ENCODE measurements at regions not wholly inside any gene's neighbourhood (a gene's known extent, or its start where the extent isn't known, plus 50 kb on each side); places are given as distances from the start of the nearest gene placed in this dataset.

DNA sequence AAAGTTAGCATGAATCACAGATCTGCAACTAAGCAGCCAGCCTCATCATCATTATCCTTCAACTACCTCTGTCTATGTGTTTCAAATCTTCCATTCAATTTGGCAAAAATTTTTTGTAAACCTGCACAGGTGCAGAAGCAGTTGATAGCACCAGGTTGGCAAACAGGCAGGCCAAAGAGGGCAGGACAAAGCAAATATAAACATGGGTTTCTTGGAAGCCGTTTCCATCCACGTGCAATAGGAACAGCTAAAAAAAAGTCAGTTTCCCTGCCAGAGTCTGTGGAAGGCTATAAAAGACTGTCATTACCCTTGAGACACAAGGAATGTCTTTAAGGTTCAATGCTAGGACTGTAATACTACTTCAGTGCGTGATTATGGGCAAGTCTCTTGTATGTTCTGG, 253.2 kb downstream of the PDHA2 start:
- no peak for ATAC-seq
- no peak for DNase-seq (ENCODE audit: low read depth, low spot score)
- Histone ChIP-seq H3K36me3 (ENCODE audit: control insufficient read depth in 2 of 2, insufficient read depth in 2 of 2, low read length in 1 of 2) (no peaks in the 10 kb centered on the region), H3K4me1 (ENCODE audit: control insufficient read depth, insufficient read depth, low read length) (no peaks in the 10 kb centered on the region), H2AFZ (ENCODE audit: control insufficient read depth, low read depth, low read length) (no peak overlapping the region), H3K27me3 (replicated peaks in 1 of 2; ENCODE audit: control insufficient read depth in 2 of 2, insufficient read depth in 2 of 2, low read length in 1 of 2) (no peaks in the 10 kb centered on the region), H3K9ac (ENCODE audit: control insufficient read depth, insufficient read depth, low read length) (no peak overlapping the region), H3K79me2 (ENCODE audit: control insufficient read depth, insufficient read depth, low read length) (no peaks in the 10 kb centered on the region), H4K20me1 (ENCODE audit: control insufficient read depth, insufficient read depth) (no peaks in the 10 kb centered on the region), H3K4me3 (no peak overlapping the region), H3K9me3 (replicated peaks; ENCODE audit: control insufficient read depth, insufficient read depth, low read length) (no peaks in the 10 kb centered on the region), H3K27ac (ENCODE audit: control insufficient read depth, insufficient read depth) (no peak overlapping the region), H3K4me2 (ENCODE audit: control insufficient read depth, insufficient read depth) (no peak overlapping the region)
- POLR2A ChIA-PET = no interaction called here
- in situ Hi-C loops (cut with MboI) (no loop called here), intact Hi-C loops (cut with micrococcal nuclease; ENCODE audit: unreplicated experiment) (no loop called here)
- no TSS peak for BruUV-seq (replicated peaks)
- SMC1A ChIA-PET (ENCODE audit: uncharacterized antibody, unreplicated experiment) = no interaction called here
- CTCF ChIA-PET = no interaction called here
- WGBS (ENCODE audit: insufficient coverage, insufficient replicate concordance, low lambda C conversion rate, missing lambda C conversion rate) = 2% methylated on average over 3 of the region's 3 CpGs
- RAD21 ChIA-PET (ENCODE audit: unreplicated experiment) = no interaction called here
- FAIRE-seq = no peak
- TF ChIP-seq MLLT1 (IDR thresholded peaks at IDR 0.05) (no peak), IKZF1 (conservative IDR thresholded peaks at IDR 0.05) (no peak), MEF2B (IDR thresholded peaks at IDR 0.05; ENCODE audit: partially characterized antibody, poor library complexity, severe bottlenecking) (no peak), ZBED1 (IDR thresholded peaks at IDR 0.05; ENCODE audit: borderline replicate concordance) (no peak), ZBTB40 (IDR thresholded peaks at IDR 0.05; ENCODE audit: borderline replicate concordance) (no peak), ESRRA (IDR thresholded peaks at IDR 0.05; ENCODE audit: low read length) (no peak), LARP7 (IDR thresholded peaks at IDR 0.05) (no peak), JUNB (IDR thresholded peaks at IDR 0.05) (no peak)
- TF ChIP-seq, protein P1, sequence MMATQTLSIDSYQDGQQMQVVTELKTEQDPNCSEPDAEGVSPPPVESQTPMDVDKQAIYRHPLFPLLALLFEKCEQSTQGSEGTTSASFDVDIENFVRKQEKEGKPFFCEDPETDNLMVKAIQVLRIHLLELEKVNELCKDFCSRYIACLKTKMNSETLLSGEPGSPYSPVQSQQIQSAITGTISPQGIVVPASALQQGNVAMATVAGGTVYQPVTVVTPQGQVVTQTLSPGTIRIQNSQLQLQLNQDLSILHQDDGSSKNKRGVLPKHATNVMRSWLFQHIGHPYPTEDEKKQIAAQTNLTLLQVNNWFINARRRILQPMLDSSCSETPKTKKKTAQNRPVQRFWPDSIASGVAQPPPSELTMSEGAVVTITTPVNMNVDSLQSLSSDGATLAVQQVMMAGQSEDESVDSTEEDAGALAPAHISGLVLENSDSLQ (IDR thresholded peaks at IDR 0.05) = no peak

Data from GM12878 (cell line).